ENCODE measurements at regions not wholly inside any gene's neighbourhood (a gene's known extent, or its start where the extent isn't known, plus 50 kb on each side); places are given as distances from the start of the nearest gene placed in this dataset.

- DNase-seq (ENCODE audit: low read depth in 1 of 2, low spot score in 1 of 2) (peak in 1 of 2 experiments; percentile 14), ATAC-seq (peak in 1 of 2 experiments; percentile 47; a peak in 3 of 6 replicates), FAIRE-seq (no peak)
- TF ChIP-seq HDAC2 (IDR thresholded peaks at IDR 0.05) (no peak), ZC3H11A (IDR thresholded peaks at IDR 0.05) (no peak), JUN (IDR thresholded peaks at IDR 0.05) (no peak), JUNB (IDR thresholded peaks at IDR 0.05) (no peak), HOXB13 (CRISPR knock-in tag; IDR thresholded peaks at IDR 0.05; ENCODE audit: low read depth) (no peak), HOXB5 (CRISPR knock-in tag; IDR thresholded peaks at IDR 0.05) (no peak), MAZ (IDR thresholded peaks at IDR 0.05; ENCODE audit: borderline replicate concordance, low read depth, low read length) (no peak), MAX (IDR thresholded peaks at IDR 0.05) (no peak), RAD21 (conservative IDR thresholded peaks at IDR 0.05 in 1 of 2, IDR thresholded peaks at IDR 0.05 in 1 of 2) (no peak), FOSL2 (IDR thresholded peaks at IDR 0.05) (no peak), FOSL2 (CRISPR knock-in tag; IDR thresholded peaks at IDR 0.05) (no peak), ZFP36 (IDR thresholded peaks at IDR 0.05; ENCODE audit: borderline replicate concordance, partially characterized antibody) (no peak), CHD4 (IDR thresholded peaks at IDR 0.05; ENCODE audit: borderline replicate concordance) (no peak)
- TF ChIP-seq, protein P1, sequence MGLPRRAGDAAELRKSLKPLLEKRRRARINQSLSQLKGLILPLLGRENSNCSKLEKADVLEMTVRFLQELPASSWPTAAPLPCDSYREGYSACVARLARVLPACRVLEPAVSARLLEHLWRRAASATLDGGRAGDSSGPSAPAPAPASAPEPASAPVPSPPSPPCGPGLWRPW (IDR thresholded peaks at IDR 0.05) = no peak
- POLR2A ChIA-PET = no interaction called here
- Histone ChIP-seq H3K4me2 (peak overlapping the region; percentile 28; the same call in 1 of the 3 replicates), H3K4me3 (no peak overlapping the region), H3K9me3 (no peaks in the 10 kb centered on the region), H3K27ac (0 out of 6 replicates have a peak overlapping the region, but pooled peaks of 1 of the 2 experiments have one; percentile 15), H3K4me1 (peaks cover 23% of the 10 kb centered on the region)
- 64% methylated on average over 4 of the region's 4 CpGs for WGBS (ENCODE audit: missing lambda C conversion rate)
- CTCF ChIA-PET = interaction anchor here (1.0 to 2.4 kb wide), 5 partner anchors 8 to 27 kb away, joined by 3 to 6 read pairs (median 3); no protein-coding TSS in a partner anchor
These were observed 110.1 kb downstream of the PLCE1 start for GRCh38 chr10:94103801-94104221.

DNA sequence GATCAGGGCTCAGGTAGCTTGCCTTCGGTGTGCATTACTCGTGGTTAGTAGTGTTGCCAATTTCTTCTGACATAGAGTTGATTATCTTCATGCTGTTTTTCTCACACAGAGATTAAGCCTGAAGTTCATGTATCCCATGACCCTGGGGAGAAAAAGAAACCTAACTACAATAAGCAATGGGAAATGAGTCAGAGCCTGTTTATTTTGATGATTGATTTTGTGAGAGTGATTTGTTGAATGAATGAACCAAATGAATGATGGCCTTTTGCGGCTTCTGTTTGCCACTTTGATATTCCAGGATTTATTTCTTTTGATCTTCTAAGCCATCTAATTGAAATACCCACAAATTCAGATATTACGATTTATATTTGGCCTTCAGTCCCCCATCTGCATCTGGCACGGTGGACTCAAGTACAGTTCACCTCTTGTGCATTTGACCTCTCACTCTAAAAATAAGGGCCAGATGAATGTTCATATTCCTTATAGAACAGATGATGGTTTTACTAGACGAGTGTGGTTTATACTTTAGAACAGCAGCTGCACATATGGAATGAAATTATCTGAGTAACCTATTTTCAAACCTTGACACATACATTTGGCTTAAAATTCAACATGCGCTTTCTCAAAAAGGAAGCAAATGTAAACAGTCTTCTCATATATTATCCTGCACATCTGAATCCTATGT, 110.7 kb downstream of the PLCE1 start:
- 81% methylated on average over 7 of the region's 7 CpGs for WGBS (ENCODE audit: missing lambda C conversion rate)
- no peak for ATAC-seq

More for the DNA sequence above, 110.7 kb downstream of the PLCE1 start:
- no peaks in the 10 kb centered on the region for H3K9me3 ChIP-seq
- ChIA-PET CTCF (interaction anchor here (1.0 to 2.4 kb wide), 4 partner anchors 8 to 28 kb away, joined by 3 to 6 read pairs (median 4); no protein-coding TSS in a partner anchor), POLR2A (no interaction called here)
- peak overlapping the region in 1 of 2 experiments; percentile 15; a peak in 1 of 6 replicates for H3K27ac ChIP-seq
- H3K4me2 ChIP-seq = peak overlapping the region; percentile 28; the same call in 2 of the 3 replicates
- DNase-seq (ENCODE audit: low read depth in 1 of 2, low spot score in 1 of 2) (no peak), FAIRE-seq (peak; percentile 65)
- no peak for TF ChIP-seq ZC3H11A (IDR thresholded peaks at IDR 0.05)
- TF ChIP-seq E2F6 (IDR thresholded peaks at IDR 0.05; ENCODE audit: borderline replicate concordance, low read depth) = no peak
- no peak for TF ChIP-seq EP300 (IDR thresholded peaks at IDR 0.05)
- TF ChIP-seq EHF (CRISPR knock-in tag; IDR thresholded peaks at IDR 0.05) = no peak
- no peak for TF ChIP-seq RCOR1 (IDR thresholded peaks at IDR 0.05; ENCODE audit: low read depth, low read length)
- no peak for TF ChIP-seq SMC3 (IDR thresholded peaks at IDR 0.05)
- TF ChIP-seq, protein P2, sequence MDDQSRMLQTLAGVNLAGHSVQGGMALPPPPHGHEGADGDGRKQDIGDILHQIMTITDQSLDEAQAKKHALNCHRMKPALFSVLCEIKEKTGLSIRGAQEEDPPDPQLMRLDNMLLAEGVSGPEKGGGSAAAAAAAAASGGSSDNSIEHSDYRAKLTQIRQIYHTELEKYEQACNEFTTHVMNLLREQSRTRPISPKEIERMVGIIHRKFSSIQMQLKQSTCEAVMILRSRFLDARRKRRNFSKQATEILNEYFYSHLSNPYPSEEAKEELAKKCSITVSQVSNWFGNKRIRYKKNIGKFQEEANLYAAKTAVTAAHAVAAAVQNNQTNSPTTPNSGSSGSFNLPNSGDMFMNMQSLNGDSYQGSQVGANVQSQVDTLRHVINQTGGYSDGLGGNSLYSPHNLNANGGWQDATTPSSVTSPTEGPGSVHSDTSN (IDR thresholded peaks at IDR 0.05) = no peak
- TF ChIP-seq HMGXB4 (CRISPR knock-in tag; IDR thresholded peaks at IDR 0.05; ENCODE audit: borderline replicate concordance) = no peak
- H3K4me1 ChIP-seq = peaks cover 23% of the 10 kb centered on the region
- no peak overlapping the region for H3K4me3 ChIP-seq

Data from A549 (cell line).